H1 (cell line): ENCODE measurements at regions not wholly inside any gene's neighbourhood (a gene's known extent, or its start where the extent isn't known, plus 50 kb on each side); places are given as distances from the start of the nearest gene placed in this dataset.

Experiments
- CTCF ChIA-PET: fragments of 300-600 bp; sonication (Branson Sonifier 250); formaldehyde crosslinking; loops from one replicate; lab custom pipeline; 2021; ENCODE audit not compliant: partially characterized antibody; lab: Charles Lee
- POLR2A ChIA-PET: fragments of 300-600 bp; sonication (Branson Sonifier 250); formaldehyde crosslinking; loops from one replicate; lab custom pipeline; 2021; ENCODE audit warnings: inconsistent platforms; ENCODE audit not compliant: partially characterized antibody; lab: Charles Lee
- DNase-seq, 2 experiments: peaks; one replicate each; pipeline versions ENCODE4 v3.0.0 to v3.0.0-alpha.2; 2010 to 2022; ENCODE audit warnings: low spot score in 2 of 2, low read depth in 1 of 2, mixed read lengths in 1 of 2
- FAIRE-seq: peaks from 2 replicates; lab custom pipeline; 2011; peaks lifted over from hg19 to GRCh38; lab: Jason Lieb, UNC
- H2AFZ ChIP-seq: 2 replicates; pipeline ENCODE4 v1.8.1; 2012; ENCODE audit warnings: low read length, inconsistent platforms
- H2AK5ac ChIP-seq: 2 replicates; pipeline ENCODE4 v1.6.1; 2013; ENCODE audit warnings: low read depth, low read length
- H2BK120ac ChIP-seq: replicated peaks from 2 replicates; pipeline ENCODE3; 2013; ENCODE audit warnings: low read depth, low read length, inconsistent platforms
- H2BK12ac ChIP-seq: 2 replicates; pipeline ENCODE4 v1.6.1; 2013; ENCODE audit warnings: low read depth, low read length
- H2BK15ac ChIP-seq: 2 replicates; pipeline ENCODE4 v1.6.1; 2013; ENCODE audit warnings: low read length
- H2BK20ac ChIP-seq: 2 replicates; pipeline ENCODE4 v1.6.1; 2013; ENCODE audit warnings: low read length
- H2BK5ac ChIP-seq: 2 replicates; pipeline ENCODE4 v1.6.1; 2013; ENCODE audit warnings: low read depth, low read length
- H3K14ac ChIP-seq: 2 replicates; pipeline ENCODE4 v1.6.1; 2013; ENCODE audit warnings: inconsistent platforms; ENCODE audit not compliant: insufficient read length
- H3K18ac ChIP-seq: 2 replicates; pipeline ENCODE4 v1.6.1; 2013; ENCODE audit warnings: low read length; ENCODE audit errors: extremely low read depth
- H3K23ac ChIP-seq: 2 replicates; pipeline ENCODE4 v1.6.1; 2013; ENCODE audit warnings: inconsistent platforms; ENCODE audit not compliant: insufficient read length
- H3K23me2 ChIP-seq: 2 replicates; pipeline ENCODE4 v1.6.1; 2013; ENCODE audit warnings: low read depth, low read length
- H3K27ac ChIP-seq: 2 replicates; pipeline ENCODE4 v1.6.1; 2011; ENCODE audit warnings: low read depth, low read length, inconsistent platforms
- H3K27me3 ChIP-seq, 4 experiments: replicated peaks in 1 of 4; 1 replicate in 1 of 4; 2 replicates in 3 of 4; pipeline versions ENCODE4 v1.6.1 to v1.8.1; 2011 to 2013; ENCODE audit warnings: low read length in 3 of 4, mild to moderate bottlenecking in 3 of 4, inconsistent platforms in 2 of 4, mixed read lengths in 2 of 4, moderate library complexity in 1 of 4; ENCODE audit not compliant: control insufficient read depth in 3 of 4, insufficient read depth in 3 of 4; ENCODE audit errors: extremely low read depth in 1 of 4
- H3K36me3 ChIP-seq, 4 experiments: 2 replicates each; pipeline versions ENCODE4 v1.6.1 to v1.8.1; 2011 to 2013; ENCODE audit warnings: mild to moderate bottlenecking in 4 of 4, low read length in 3 of 4, moderate library complexity in 2 of 4, control low read depth in 1 of 4, inconsistent platforms in 1 of 4; ENCODE audit not compliant: insufficient read depth in 4 of 4, control insufficient read depth in 2 of 4
- H3K4ac ChIP-seq: replicated peaks from 2 replicates; pipeline ENCODE3; 2013; ENCODE audit warnings: low read length, low read depth, mixed read lengths, inconsistent platforms; ENCODE audit not compliant: insufficient read length
- H3K4me1 ChIP-seq, 4 experiments: replicated peaks in 1 of 4; 1 replicate in 1 of 4; 2 replicates in 3 of 4; pipeline versions ENCODE4 v1.6.1 to v1.8.1; 2011 to 2013; ENCODE audit warnings: low read length in 3 of 4, inconsistent platforms in 2 of 4, mixed read lengths in 1 of 4; ENCODE audit not compliant: insufficient read depth in 4 of 4, control insufficient read depth in 3 of 4
- H3K4me2 ChIP-seq, 2 experiments: 2 replicates each; pipeline versions ENCODE4 v1.6.1 to v1.8.1; 2011 to 2013; ENCODE audit warnings: low read depth in 2 of 2, low read length in 2 of 2, control low read depth in 1 of 2, inconsistent platforms in 1 of 2, mild to moderate bottlenecking in 1 of 2; ENCODE audit not compliant: insufficient read depth in 1 of 2
- H3K4me3 ChIP-seq, 4 experiments: fragments of 200-600, 300-600 bp in 1 of 4; sonication (generic), shearing (Covaris generic), sonication (Bioruptor Twin) in 1 of 4; 2 replicates each; pipeline versions ENCODE4 v1.5.1 to v1.8.1; 2011 to 2016; ENCODE audit warnings: low read length in 4 of 4, low read depth in 3 of 4, control low read depth in 2 of 4, inconsistent platforms in 2 of 4, mild to moderate bottlenecking in 2 of 4, mixed read lengths in 1 of 4, moderate library complexity in 1 of 4; ENCODE audit not compliant: insufficient read depth in 2 of 4; ENCODE audit errors: extremely low read depth in 1 of 4
- H3K56ac ChIP-seq: replicated peaks from 2 replicates; pipeline ENCODE3; 2013; ENCODE audit warnings: low read depth, mild to moderate bottlenecking, mixed read lengths, low read length, inconsistent platforms; ENCODE audit not compliant: insufficient read length
- H3K79me1 ChIP-seq: 2 replicates; pipeline ENCODE4 v1.6.1; 2013; ENCODE audit warnings: low read depth, low read length, control low read depth
- H3K79me2 ChIP-seq, 2 experiments: 2 replicates each; pipeline versions ENCODE4 v1.6.1 to v1.8.1; 2012 to 2013; ENCODE audit warnings: low read length in 2 of 2, mild to moderate bottlenecking in 2 of 2, inconsistent platforms in 1 of 2; ENCODE audit not compliant: insufficient read depth in 2 of 2, control insufficient read depth in 1 of 2
- H3K9ac ChIP-seq, 4 experiments: replicated peaks in 1 of 4; 1 replicate in 1 of 4; 2 replicates in 3 of 4; pipeline versions ENCODE4 v1.6.1 to v1.8.1; 2011 to 2013; ENCODE audit warnings: low read depth in 3 of 4, low read length in 3 of 4, control low read depth in 2 of 4, mild to moderate bottlenecking in 2 of 4, moderate library complexity in 2 of 4, inconsistent platforms in 1 of 4; ENCODE audit errors: extremely low read depth in 1 of 4
- H3K9me3 ChIP-seq, 2 experiments: 2 replicates each; pipeline versions ENCODE4 v1.6.1 to v1.8.1; 2012 to 2013; ENCODE audit warnings: mild to moderate bottlenecking in 2 of 2, moderate library complexity in 2 of 2, control low read depth in 1 of 2, inconsistent platforms in 1 of 2, low read depth in 1 of 2, low read length in 1 of 2, mixed read lengths in 1 of 2; ENCODE audit not compliant: insufficient read depth in 2 of 2
- H4K20me1 ChIP-seq, 2 experiments: replicated peaks in 1 of 2; 2 replicates each; pipeline versions ENCODE3 to v1.8.1; 2011 to 2013; ENCODE audit warnings: inconsistent platforms in 2 of 2, low read length in 2 of 2, mild to moderate bottlenecking in 1 of 2; ENCODE audit not compliant: insufficient read depth in 2 of 2, control insufficient read depth in 1 of 2
- H4K5ac ChIP-seq: 2 replicates; pipeline ENCODE4 v1.6.1; 2013; ENCODE audit warnings: low read length, low read depth, mixed read lengths, inconsistent platforms; ENCODE audit not compliant: insufficient read length
- H4K8ac ChIP-seq: 2 replicates; pipeline ENCODE4 v1.8.0; 2013; ENCODE audit warnings: mild to moderate bottlenecking, moderate library complexity, low read length, inconsistent platforms; ENCODE audit not compliant: insufficient read depth; ENCODE audit errors: extremely low read depth
- H4K91ac ChIP-seq: replicated peaks from 2 replicates; pipeline ENCODE3; 2013; ENCODE audit warnings: low read length, mixed read lengths, inconsistent platforms; ENCODE audit not compliant: insufficient read length
- BCL11A ChIP-seq, 2 experiments: IDR thresholded peaks; one replicate each; pipeline ENCODE4 v1.6.1; 2011; ENCODE audit warnings: low read depth in 2 of 2, low read length in 2 of 2, mild to moderate bottlenecking in 2 of 2
- CHD2 ChIP-seq: IDR thresholded peaks from 2 replicates; pipeline ENCODE4 v1.6.1; 2012; ENCODE audit warnings: low read length, improper control_type of control experiment
- GABPA ChIP-seq: IDR thresholded peaks from 2 replicates; pipeline ENCODE4 v1.6.1; 2011; ENCODE audit warnings: mild to moderate bottlenecking, low read length, moderate library complexity, borderline replicate concordance; ENCODE audit not compliant: insufficient read depth
- KDM5A ChIP-seq: fragments of 200-600 bp; IDR thresholded peaks from 2 replicates; pipeline ENCODE4 v1.7.1; 2012; ENCODE audit warnings: mild to moderate bottlenecking, low read length, inconsistent platforms, mixed read lengths
- POLR2A ChIP-seq, 2 experiments: IDR thresholded peaks; 1 replicate in 1 of 2; 2 replicates in 1 of 2; pipeline ENCODE4 v1.6.1; 2011; ENCODE audit warnings: low read depth in 2 of 2, low read length in 2 of 2, mild to moderate bottlenecking in 2 of 2; ENCODE audit errors: control extremely low read depth in 1 of 2
- POU5F1 ChIP-seq: IDR thresholded peaks from 2 replicates; pipeline ENCODE4 v1.6.1; 2011; ENCODE audit warnings: low read depth, mild to moderate bottlenecking, low read length, moderate library complexity
- RFX5 ChIP-seq: IDR thresholded peaks from 2 replicates; pipeline ENCODE4 v1.6.1; 2011; ENCODE audit warnings: low read depth, low read length, improper control_type of control experiment, borderline replicate concordance
- RNF2 ChIP-seq: fragments of 200-900, 300-1000 bp; sonication (generic); IDR thresholded peaks from 2 replicates; pipeline ENCODE4 v1.7.1; 2016; ENCODE audit warnings: borderline replicate concordance, low read depth, mild to moderate bottlenecking, antibody characterized with exemption, low read length; ENCODE audit not compliant: poor library complexity, severe bottlenecking; ENCODE audit errors: missing control alignments
- SAP30 ChIP-seq: fragments of 300-600 bp; sonication (generic); IDR thresholded peaks from 2 replicates; pipeline ENCODE4 v1.7.1; 2012; ENCODE audit warnings: low read length, moderate library complexity, mild to moderate bottlenecking, inconsistent platforms; ENCODE audit not compliant: insufficient read depth, insufficient replicate concordance
- SUZ12 ChIP-seq: fragments of 200-600 bp; sonication (generic); IDR thresholded peaks from 2 replicates; pipeline ENCODE4 v1.6.1; 2012; ENCODE audit warnings: mild to moderate bottlenecking, inconsistent platforms, low read length, moderate library complexity, mixed read lengths
- WGBS, 2 experiments: shearing (Covaris generic) in 1 of 2; methylation state at CpG; one replicate each; pipeline versions ENCODE4 v1.1.6 to v1.1.7; 2013 to 2015; ENCODE audit warnings: low lambda C conversion rate in 2 of 2, mixed read lengths in 2 of 2, inconsistent platforms in 1 of 2, low coverage in 1 of 2, missing lambda C conversion rate in 1 of 2; ENCODE audit not compliant: insufficient replicate concordance in 2 of 2, insufficient coverage in 1 of 2, insufficient read length in 1 of 2; ENCODE audit errors: extremely low coverage in 1 of 2, missing lambda C conversion rate in 1 of 2; 5-methylcytosine and 5-hydroxymethylcytosine counted together

DNA sequence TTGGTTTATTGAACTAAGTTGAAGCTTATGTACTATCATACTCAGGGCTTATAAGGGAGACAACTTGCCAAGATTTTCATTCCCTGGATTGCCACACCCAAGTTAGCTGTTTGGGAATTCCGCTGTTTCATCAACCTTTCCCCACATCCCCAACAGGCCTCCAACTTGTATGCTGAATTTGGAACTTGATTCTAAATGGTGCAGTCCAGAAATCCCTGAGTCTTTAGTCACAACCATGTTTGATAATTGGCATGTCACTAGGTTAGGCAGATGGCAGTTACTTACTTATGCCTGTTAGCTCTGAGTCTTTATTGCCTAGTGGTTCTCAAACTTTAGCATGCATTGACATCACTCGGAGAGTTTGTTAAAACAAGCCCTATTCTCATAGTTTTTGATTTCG, 135.4 kb upstream of the PRPS1L1 start:
- no peak overlapping the region for H3K9ac ChIP-seq
- CTCF ChIA-PET = no interaction called here
- peaks cover 0 to 2% (median 0%) of the 10 kb centered on the region in 4 experiments; a peak in 1 of 7 replicates for H3K27me3 ChIP-seq

More for the DNA sequence above, 135.4 kb upstream of the PRPS1L1 start:
- WGBS, 2 experiments = 90% methylated on average over 3 of the region's 3 CpGs; no CpG with 5 or more reads in 1 of the 2 experiments
- no peak overlapping the region for H3K18ac ChIP-seq
- FAIRE-seq (no peak), DNase-seq (no peak)
- H3K27ac ChIP-seq = no peak overlapping the region
- H4K5ac ChIP-seq = no peak overlapping the region
- H3K4me3 ChIP-seq = no peak overlapping the region
- no peaks in the 10 kb centered on the region for H3K79me2 ChIP-seq
- no peak overlapping the region for H3K4ac ChIP-seq
- no peaks in the 10 kb centered on the region for H3K79me1 ChIP-seq
- H2BK5ac ChIP-seq = no peak overlapping the region
- no peak overlapping the region for H2BK20ac ChIP-seq
- no peak overlapping the region for H2AFZ ChIP-seq
- H3K9me3 ChIP-seq = no peaks in the 10 kb centered on the region; a peak in 1 of 4 replicates
- TF ChIP-seq KDM5A (no peak), CHD2 (no peak), RFX5 (no peak), POU5F1 (no peak), POLR2A (IDR thresholded peaks at IDR 0.05; ENCODE audit: control extremely low read depth in 1 of 2, low read depth in 2 of 2, low read length in 2 of 2) (no peak), GABPA (no peak), RNF2 (no peak), SAP30 (no peak), SUZ12 (no peak), BCL11A (IDR thresholded peaks at IDR 0.05; ENCODE audit: low read depth in 2 of 2, low read length in 2 of 2) (no peak)
- no peaks in the 10 kb centered on the region for H3K36me3 ChIP-seq
- H2BK12ac ChIP-seq = no peak overlapping the region
- H3K14ac ChIP-seq = no peak overlapping the region
- H4K8ac ChIP-seq = no peak overlapping the region
- no peak overlapping the region for H2BK120ac ChIP-seq
- no peak overlapping the region for H3K23ac ChIP-seq
- no peak overlapping the region for H4K91ac ChIP-seq
- no peaks in the 10 kb centered on the region for H3K23me2 ChIP-seq
- H3K4me1 ChIP-seq = no peaks in the 10 kb centered on the region
- no peaks in the 10 kb centered on the region for H4K20me1 ChIP-seq
- no peak overlapping the region for H2AK5ac ChIP-seq
- no peak overlapping the region for H3K4me2 ChIP-seq
- POLR2A ChIA-PET = no interaction called here
- no peak overlapping the region for H3K56ac ChIP-seq
- H2BK15ac ChIP-seq = no peak overlapping the region
